ENCODE measurements at regions not wholly inside any gene's neighbourhood (a gene's known extent, or its start where the extent isn't known, plus 50 kb on each side); places are given as distances from the start of the nearest gene placed in this dataset.

DNA sequence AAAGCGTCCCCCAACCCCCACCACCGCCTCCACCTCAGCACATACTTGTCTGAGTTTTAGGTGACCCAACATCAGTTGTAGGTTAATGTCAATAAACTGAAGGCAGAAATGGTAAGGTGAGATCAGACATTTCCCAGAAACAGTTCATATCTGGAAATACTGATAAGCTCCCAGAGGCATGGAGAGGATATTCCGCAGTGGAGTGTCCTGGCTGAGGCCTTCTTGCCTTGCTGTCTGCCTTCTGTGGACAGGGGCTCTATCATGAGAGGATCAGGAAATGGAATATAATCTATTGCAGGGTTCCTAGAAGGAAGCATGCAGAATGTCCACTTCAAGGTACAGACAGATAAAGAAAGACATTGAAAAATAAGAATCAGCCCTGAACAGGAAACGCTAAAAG, 473.3 kb upstream of the MKI67 start:
- TF ChIP-seq, protein P1, sequence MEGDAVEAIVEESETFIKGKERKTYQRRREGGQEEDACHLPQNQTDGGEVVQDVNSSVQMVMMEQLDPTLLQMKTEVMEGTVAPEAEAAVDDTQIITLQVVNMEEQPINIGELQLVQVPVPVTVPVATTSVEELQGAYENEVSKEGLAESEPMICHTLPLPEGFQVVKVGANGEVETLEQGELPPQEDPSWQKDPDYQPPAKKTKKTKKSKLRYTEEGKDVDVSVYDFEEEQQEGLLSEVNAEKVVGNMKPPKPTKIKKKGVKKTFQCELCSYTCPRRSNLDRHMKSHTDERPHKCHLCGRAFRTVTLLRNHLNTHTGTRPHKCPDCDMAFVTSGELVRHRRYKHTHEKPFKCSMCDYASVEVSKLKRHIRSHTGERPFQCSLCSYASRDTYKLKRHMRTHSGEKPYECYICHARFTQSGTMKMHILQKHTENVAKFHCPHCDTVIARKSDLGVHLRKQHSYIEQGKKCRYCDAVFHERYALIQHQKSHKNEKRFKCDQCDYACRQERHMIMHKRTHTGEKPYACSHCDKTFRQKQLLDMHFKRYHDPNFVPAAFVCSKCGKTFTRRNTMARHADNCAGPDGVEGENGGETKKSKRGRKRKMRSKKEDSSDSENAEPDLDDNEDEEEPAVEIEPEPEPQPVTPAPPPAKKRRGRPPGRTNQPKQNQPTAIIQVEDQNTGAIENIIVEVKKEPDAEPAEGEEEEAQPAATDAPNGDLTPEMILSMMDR (IDR thresholded peaks at IDR 0.05): no peak
- no peak for TF ChIP-seq POLR2A (IDR thresholded peaks at IDR 0.05)

Measured in sigmoid colon (tissue), 3 donors.